ENCODE measurements at regions not wholly inside any gene's neighbourhood (a gene's known extent, or its start where the extent isn't known, plus 50 kb on each side); places are given as distances from the start of the nearest gene placed in this dataset.

- Mint-ChIP-seq H3K9me3 (no peaks in the 10 kb centered on the region), H3K27me3 (peaks cover 42% of the 10 kb centered on the region), H3K27ac (no peak overlapping the region), H3K4me1 (ENCODE audit: low read depth) (no peaks in the 10 kb centered on the region), H3K4me3 (no peak overlapping the region), H3K36me3 (ENCODE audit: low read depth) (no peaks in the 10 kb centered on the region)
- ChIA-PET POLR2A (no interaction called here), CTCF (no interaction called here)
- no peaks in the 10 kb centered on the region for H3K36me3 ChIP-seq (ENCODE audit: insufficient read depth, low read length)
- H3K4me1 ChIP-seq (ENCODE audit: insufficient read depth, low read length) = no peaks in the 10 kb centered on the region
- no peak for ATAC-seq (ENCODE audit: poor library complexity)
- no peak for DNase-seq
- H3K4me3 ChIP-seq (ENCODE audit: low read length) = no peak overlapping the region
- no peak overlapping the region for H3K27ac ChIP-seq (ENCODE audit: low read depth in 1 of 2, low read length in 2 of 2)
- intact Hi-C loops (cut with DNase I, micrococcal nuclease) = no loop called here
- no peaks in the 10 kb centered on the region for H3K9me3 ChIP-seq (ENCODE audit: control insufficient read depth in 1 of 2, insufficient read depth in 1 of 2, low read length in 2 of 2)
- TF ChIP-seq CTCF (IDR thresholded peaks at IDR 0.05) = no peak
- peaks cover 2 to 4% of the 10 kb centered on the region in 2 experiments for H3K27me3 ChIP-seq (ENCODE audit: control insufficient read depth in 1 of 2, insufficient read depth in 2 of 2, low read length in 2 of 2)
Measured at GRCh38 chr11:119496997-119497396, 74.0 kb upstream of the THY1 start.

DNA sequence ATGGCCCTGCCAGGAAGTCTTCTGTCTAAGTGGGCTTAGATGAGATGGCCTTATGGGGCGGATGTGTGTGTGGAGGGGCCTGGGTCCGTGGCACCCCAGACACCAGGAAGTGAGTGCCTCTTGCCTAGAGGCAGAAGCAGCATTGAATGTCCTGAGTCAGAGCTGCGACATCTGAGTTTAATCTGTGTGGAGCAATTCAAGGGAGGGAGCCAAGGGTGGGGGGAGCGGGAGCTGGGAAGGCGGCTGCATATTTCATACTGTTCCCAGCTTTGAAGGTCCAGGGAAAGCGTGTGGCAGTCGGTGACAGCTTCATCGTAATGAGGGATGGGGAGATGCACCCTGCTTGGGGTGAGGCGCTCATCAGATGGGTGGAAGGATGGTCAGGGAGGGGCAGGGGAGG, 73.5 kb upstream of the THY1 start:
- Mint-ChIP-seq H3K9me3 (no peaks in the 10 kb centered on the region), H3K27ac (no peak overlapping the region), H3K36me3 (ENCODE audit: low read depth) (no peaks in the 10 kb centered on the region), H3K4me3 (no peak overlapping the region), H3K27me3 (peaks cover 39% of the 10 kb centered on the region), H3K4me1 (ENCODE audit: low read depth) (no peaks in the 10 kb centered on the region)
- Histone ChIP-seq H3K4me1 (ENCODE audit: insufficient read depth, low read length) (no peaks in the 10 kb centered on the region), H3K36me3 (ENCODE audit: insufficient read depth, low read length) (no peaks in the 10 kb centered on the region), H3K27me3 (ENCODE audit: control insufficient read depth in 1 of 2, insufficient read depth in 2 of 2, low read length in 2 of 2) (peaks cover 2 to 4% of the 10 kb centered on the region in 2 experiments), H3K4me3 (ENCODE audit: low read length) (no peak overlapping the region), H3K9me3 (ENCODE audit: control insufficient read depth in 1 of 2, insufficient read depth in 1 of 2, low read length in 2 of 2) (no peaks in the 10 kb centered on the region), H3K27ac (ENCODE audit: low read depth in 1 of 2, low read length in 2 of 2) (no peak overlapping the region)
- ATAC-seq (ENCODE audit: poor library complexity) (no peak), DNase-seq (no peak)
- ChIA-PET CTCF (no interaction called here), POLR2A (no interaction called here)
- intact Hi-C loops (cut with DNase I, micrococcal nuclease) = no loop called here
- TF ChIP-seq CTCF (IDR thresholded peaks at IDR 0.05) = no peak

DNA sequence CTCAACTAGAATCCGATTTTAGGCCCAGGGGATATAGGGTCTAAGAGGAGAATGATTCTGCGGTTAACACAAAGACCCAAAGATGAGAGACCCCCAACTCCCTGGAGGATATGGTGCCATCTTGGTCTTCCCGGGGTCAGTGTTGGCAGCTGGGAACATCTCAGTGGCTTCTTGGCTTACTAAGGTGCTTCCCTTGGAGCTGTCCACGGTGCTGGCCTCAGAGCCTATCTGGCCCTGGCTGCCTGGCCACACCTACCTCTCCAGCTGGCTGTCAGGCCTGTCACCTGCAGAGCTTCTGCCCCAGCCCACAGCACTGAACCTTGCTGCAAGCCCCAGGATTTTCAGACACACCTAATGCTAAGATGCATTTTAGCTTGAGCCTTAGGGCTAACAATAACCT, 70.7 kb upstream of the THY1 start:
- ChIA-PET CTCF (no interaction called here), POLR2A (no interaction called here)
- Mint-ChIP-seq H3K4me1 (ENCODE audit: low read depth) (no peaks in the 10 kb centered on the region), H3K27me3 (peaks cover 30% of the 10 kb centered on the region), H3K27ac (no peak overlapping the region), H3K4me3 (no peak overlapping the region), H3K36me3 (ENCODE audit: low read depth) (no peaks in the 10 kb centered on the region), H3K9me3 (no peaks in the 10 kb centered on the region)
- no peaks in the 10 kb centered on the region for H3K4me1 ChIP-seq (ENCODE audit: insufficient read depth, low read length)
- no peaks in the 10 kb centered on the region for H3K9me3 ChIP-seq (ENCODE audit: control insufficient read depth in 1 of 2, insufficient read depth in 1 of 2, low read length in 2 of 2)
- no peak overlapping the region for H3K27ac ChIP-seq (ENCODE audit: low read depth in 1 of 2, low read length in 2 of 2)
- DNase-seq (no peak), ATAC-seq (ENCODE audit: poor library complexity) (no peak)
- H3K4me3 ChIP-seq (ENCODE audit: low read length) = no peak overlapping the region
- intact Hi-C loops (cut with DNase I, micrococcal nuclease) = no loop called here
- H3K36me3 ChIP-seq (ENCODE audit: insufficient read depth, low read length) = no peaks in the 10 kb centered on the region
- H3K27me3 ChIP-seq (ENCODE audit: control insufficient read depth in 1 of 2, insufficient read depth in 2 of 2, low read length in 2 of 2) = peaks cover 0 to 2% of the 10 kb centered on the region in 2 experiments
- no peak for TF ChIP-seq CTCF (IDR thresholded peaks at IDR 0.05)
